ENCODE measurements at regions not wholly inside any gene's neighbourhood (a gene's known extent, or its start where the extent isn't known, plus 50 kb on each side); places are given as distances from the start of the nearest gene placed in this dataset.

DNA sequence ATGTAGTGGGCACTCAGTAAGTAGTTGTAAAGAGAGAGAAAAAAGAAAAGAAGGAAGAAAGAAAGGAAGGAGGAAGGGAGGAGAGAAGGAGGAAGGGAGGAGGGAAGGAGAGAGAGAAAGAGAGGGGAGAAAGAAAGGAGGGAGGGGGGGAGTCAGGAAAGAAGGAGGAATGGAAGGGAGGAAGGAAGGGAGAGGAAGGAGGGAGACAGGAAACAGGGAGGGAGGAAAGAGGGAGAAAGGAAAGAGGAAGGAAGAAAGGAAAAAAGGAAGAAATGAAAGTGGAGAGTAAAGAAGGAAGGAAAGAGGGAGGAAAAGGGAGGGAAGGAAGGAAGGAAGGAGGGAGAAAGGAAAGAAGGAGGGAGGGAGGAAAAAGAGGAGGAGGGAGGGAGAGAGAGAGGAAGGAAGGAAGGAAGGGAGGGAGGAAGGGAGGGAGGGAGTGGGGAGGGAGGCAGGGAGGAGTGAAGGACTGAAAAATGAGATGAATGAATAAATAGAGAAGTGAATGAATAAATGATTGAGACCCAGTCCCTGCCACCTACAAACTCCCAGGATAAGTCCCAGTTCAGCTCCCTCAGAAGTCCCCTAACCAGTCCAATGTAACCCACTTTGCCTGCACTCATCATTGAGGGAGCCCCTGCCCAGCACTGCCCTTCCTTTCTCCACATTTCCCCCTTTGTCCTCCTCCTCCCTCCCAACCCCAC lies 739.0 kb upstream of the TBX3 start:
- Histone ChIP-seq H3K36me3 (ENCODE audit: insufficient read depth, low read length) (no peaks in the 10 kb centered on the region), H3K27me3 (ENCODE audit: control insufficient read depth, insufficient read depth, low read length) (no peaks in the 10 kb centered on the region), H3K9me3 (replicated peaks; ENCODE audit: low read length) (no peaks in the 10 kb centered on the region), H3K9ac (ENCODE audit: low read depth, low read length) (no peak overlapping the region), H3K4me3 (ENCODE audit: low read length) (no peak overlapping the region), H3K4me1 (ENCODE audit: control insufficient read depth, insufficient read depth, low read length) (no peaks in the 10 kb centered on the region), H3K4me2 (ENCODE audit: low read length) (no peak overlapping the region)

GRCh38 chr12:115421796-115422709 lies 738.1 kb upstream of the TBX3 start:
- Histone ChIP-seq H3K9me3 (replicated peaks; ENCODE audit: low read length) (no peaks in the 10 kb centered on the region), H3K4me1 (ENCODE audit: control insufficient read depth, insufficient read depth, low read length) (no peaks in the 10 kb centered on the region), H3K4me2 (ENCODE audit: low read length) (no peak overlapping the region), H3K27me3 (ENCODE audit: control insufficient read depth, insufficient read depth, low read length) (no peaks in the 10 kb centered on the region), H3K9ac (ENCODE audit: low read depth, low read length) (no peak overlapping the region), H3K4me3 (ENCODE audit: low read length) (no peak overlapping the region), H3K36me3 (ENCODE audit: insufficient read depth, low read length) (no peaks in the 10 kb centered on the region)

GRCh38 chr12:115421350-115421749 lies 737.4 kb upstream of the TBX3 start:
- Histone ChIP-seq H3K4me1 (ENCODE audit: control insufficient read depth, insufficient read depth, low read length) (no peaks in the 10 kb centered on the region), H3K27me3 (ENCODE audit: control insufficient read depth, insufficient read depth, low read length) (no peaks in the 10 kb centered on the region), H3K4me2 (ENCODE audit: low read length) (no peak overlapping the region)

DNA sequence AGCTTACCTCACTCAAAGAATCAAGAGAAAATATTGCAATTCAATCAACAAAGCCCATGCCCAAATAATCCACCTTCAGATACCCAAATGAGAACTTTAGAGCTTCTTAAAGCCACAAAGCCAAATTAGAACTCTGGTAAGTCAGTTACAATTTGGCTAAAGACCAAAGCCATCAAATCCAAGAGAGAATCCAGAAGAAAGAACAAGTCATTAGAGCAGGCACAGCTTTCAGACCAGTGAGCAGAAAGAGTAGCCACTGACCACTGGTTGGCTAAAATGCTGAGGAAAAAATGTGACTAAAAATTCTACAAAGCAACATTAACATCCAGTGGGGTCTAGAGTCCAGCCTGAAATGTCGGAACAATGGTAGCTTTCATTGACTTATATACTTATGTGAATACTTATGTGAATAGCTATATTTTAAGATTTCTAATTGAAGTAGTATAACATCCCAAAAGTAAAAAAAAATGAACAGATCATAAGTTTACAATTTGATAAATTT lies 735.2 kb upstream of the TBX3 start:
- H3K36me3 ChIP-seq (ENCODE audit: insufficient read depth, low read length): no peaks in the 10 kb centered on the region
- H3K9ac ChIP-seq (ENCODE audit: low read depth, low read length): no peak overlapping the region
- H3K9me3 ChIP-seq (replicated peaks; ENCODE audit: low read length): no peaks in the 10 kb centered on the region
- H3K4me3 ChIP-seq (ENCODE audit: low read length): no peak overlapping the region
- no peaks in the 10 kb centered on the region for H3K27me3 ChIP-seq (ENCODE audit: control insufficient read depth, insufficient read depth, low read length)
- no peak overlapping the region for H3K4me2 ChIP-seq (ENCODE audit: low read length)
- H3K4me1 ChIP-seq (ENCODE audit: control insufficient read depth, insufficient read depth, low read length): no peaks in the 10 kb centered on the region

More at GRCh38 chr12:115421350-115421749, 737.4 kb upstream of the TBX3 start:
- Histone ChIP-seq H3K36me3 (ENCODE audit: insufficient read depth, low read length) (no peaks in the 10 kb centered on the region), H3K4me3 (ENCODE audit: low read length) (no peak overlapping the region), H3K9me3 (replicated peaks; ENCODE audit: low read length) (no peaks in the 10 kb centered on the region), H3K9ac (ENCODE audit: low read depth, low read length) (no peak overlapping the region)

GRCh38 chr12:115417610-115418009 lies 733.6 kb upstream of the TBX3 start:
- Histone ChIP-seq H3K4me2 (ENCODE audit: low read length) (no peak overlapping the region), H3K4me1 (ENCODE audit: control insufficient read depth, insufficient read depth, low read length) (no peaks in the 10 kb centered on the region), H3K9ac (ENCODE audit: low read depth, low read length) (no peak overlapping the region), H3K9me3 (replicated peaks; ENCODE audit: low read length) (no peaks in the 10 kb centered on the region), H3K4me3 (ENCODE audit: low read length) (no peak overlapping the region), H3K36me3 (ENCODE audit: insufficient read depth, low read length) (no peaks in the 10 kb centered on the region), H3K27me3 (ENCODE audit: control insufficient read depth, insufficient read depth, low read length) (no peaks in the 10 kb centered on the region)

GRCh38 chr12:115416869-115417268 lies 732.9 kb upstream of the TBX3 start:
- Histone ChIP-seq H3K36me3 (ENCODE audit: insufficient read depth, low read length) (no peaks in the 10 kb centered on the region), H3K27me3 (ENCODE audit: control insufficient read depth, insufficient read depth, low read length) (no peaks in the 10 kb centered on the region), H3K4me1 (ENCODE audit: control insufficient read depth, insufficient read depth, low read length) (no peaks in the 10 kb centered on the region), H3K9ac (ENCODE audit: low read depth, low read length) (no peak overlapping the region), H3K4me2 (ENCODE audit: low read length) (no peak overlapping the region), H3K9me3 (replicated peaks; ENCODE audit: low read length) (no peaks in the 10 kb centered on the region), H3K4me3 (ENCODE audit: low read length) (no peak overlapping the region)

GRCh38 chr12:115413626-115414025 lies 729.7 kb upstream of the TBX3 start:
- no peaks in the 10 kb centered on the region for H3K36me3 ChIP-seq (ENCODE audit: insufficient read depth, low read length)
- no peak overlapping the region for H3K4me2 ChIP-seq (ENCODE audit: low read length)
- H3K9me3 ChIP-seq (replicated peaks; ENCODE audit: low read length): no peaks in the 10 kb centered on the region
- no peaks in the 10 kb centered on the region for H3K4me1 ChIP-seq (ENCODE audit: control insufficient read depth, insufficient read depth, low read length)
- no peak overlapping the region for H3K4me3 ChIP-seq (ENCODE audit: low read length)
- no peaks in the 10 kb centered on the region for H3K27me3 ChIP-seq (ENCODE audit: control insufficient read depth, insufficient read depth, low read length)
- no peak overlapping the region for H3K9ac ChIP-seq (ENCODE audit: low read depth, low read length)

DNA sequence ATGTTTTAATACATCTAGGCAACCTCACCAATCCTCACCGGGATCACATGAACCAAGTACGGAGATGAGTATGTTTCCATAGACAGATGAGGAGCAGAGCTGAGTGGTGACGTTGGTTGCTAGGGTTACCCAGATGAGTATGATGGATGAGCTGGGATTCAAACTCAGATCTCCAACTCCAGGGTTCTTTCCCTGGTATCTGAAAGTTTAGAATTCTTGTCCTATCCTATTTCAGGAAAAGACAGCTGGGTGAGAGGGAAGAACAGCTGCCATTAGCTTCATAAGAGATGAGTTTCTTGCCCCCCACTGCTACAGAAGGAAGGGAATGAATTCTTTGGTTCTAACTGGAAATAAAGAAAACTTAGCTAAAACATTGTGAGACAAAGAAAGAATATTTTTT lies 728.9 kb upstream of the TBX3 start:
- H3K4me1 ChIP-seq (ENCODE audit: control insufficient read depth, insufficient read depth, low read length): no peaks in the 10 kb centered on the region
- no peaks in the 10 kb centered on the region for H3K27me3 ChIP-seq (ENCODE audit: control insufficient read depth, insufficient read depth, low read length)
- no peaks in the 10 kb centered on the region for H3K36me3 ChIP-seq (ENCODE audit: insufficient read depth, low read length)
- H3K4me2 ChIP-seq (ENCODE audit: low read length): no peak overlapping the region
- no peaks in the 10 kb centered on the region for H3K9me3 ChIP-seq (replicated peaks; ENCODE audit: low read length)
- H3K4me3 ChIP-seq (ENCODE audit: low read length): no peak overlapping the region
- no peak overlapping the region for H3K9ac ChIP-seq (ENCODE audit: low read depth, low read length)

GRCh38 chr12:115411121-115411520 lies 727.1 kb upstream of the TBX3 start:
- H3K4me2 ChIP-seq (ENCODE audit: low read length): no peak overlapping the region
- no peaks in the 10 kb centered on the region for H3K36me3 ChIP-seq (ENCODE audit: insufficient read depth, low read length)
- no peaks in the 10 kb centered on the region for H3K9me3 ChIP-seq (replicated peaks; ENCODE audit: low read length)
- H3K27me3 ChIP-seq (ENCODE audit: control insufficient read depth, insufficient read depth, low read length): no peaks in the 10 kb centered on the region
- H3K4me3 ChIP-seq (ENCODE audit: low read length): no peak overlapping the region
- no peak overlapping the region for H3K9ac ChIP-seq (ENCODE audit: low read depth, low read length)
- no peaks in the 10 kb centered on the region for H3K4me1 ChIP-seq (ENCODE audit: control insufficient read depth, insufficient read depth, low read length)

GRCh38 chr12:115408642-115409041 lies 724.7 kb upstream of the TBX3 start:
- H3K4me3 ChIP-seq (ENCODE audit: low read length): no peak overlapping the region
- H3K4me1 ChIP-seq (ENCODE audit: control insufficient read depth, insufficient read depth, low read length): peaks cover 11% of the 10 kb centered on the region
- H3K9ac ChIP-seq (ENCODE audit: low read depth, low read length): no peak overlapping the region
- no peak overlapping the region for H3K4me2 ChIP-seq (ENCODE audit: low read length)
- no peaks in the 10 kb centered on the region for H3K9me3 ChIP-seq (replicated peaks; ENCODE audit: low read length)
- no peaks in the 10 kb centered on the region for H3K36me3 ChIP-seq (ENCODE audit: insufficient read depth, low read length)
- H3K27me3 ChIP-seq (ENCODE audit: control insufficient read depth, insufficient read depth, low read length): no peaks in the 10 kb centered on the region

- Histone ChIP-seq H3K36me3 (ENCODE audit: insufficient read depth, low read length) (no peaks in the 10 kb centered on the region), H3K27me3 (ENCODE audit: control insufficient read depth, insufficient read depth, low read length) (no peaks in the 10 kb centered on the region), H3K4me2 (ENCODE audit: low read length) (no peak overlapping the region), H3K4me1 (ENCODE audit: control insufficient read depth, insufficient read depth, low read length) (peaks cover 11% of the 10 kb centered on the region), H3K9ac (ENCODE audit: low read depth, low read length) (no peak overlapping the region), H3K9me3 (replicated peaks; ENCODE audit: low read length) (no peaks in the 10 kb centered on the region), H3K4me3 (ENCODE audit: low read length) (no peak overlapping the region)
Measured at GRCh38 chr12:115407723-115408122, 723.7 kb upstream of the TBX3 start.

Data from skeletal muscle satellite cell (primary cell).